ENCODE measurements at regions not wholly inside any gene's neighbourhood (a gene's known extent, or its start where the extent isn't known, plus 50 kb on each side); places are given as distances from the start of the nearest gene placed in this dataset.

- TF ChIP-seq ZNF398 (CRISPR knock-in tag; IDR thresholded peaks at IDR 0.05) (no peak), ZNF764 (CRISPR knock-in tag; IDR thresholded peaks at IDR 0.05; ENCODE audit: low read depth) (peak; percentile 91), COPS2 (conservative IDR thresholded peaks at IDR 0.05) (no peak), TRIM28 (IDR thresholded peaks at IDR 0.05) (no peak), PKNOX1 (IDR thresholded peaks at IDR 0.05) (peak; percentile 96), ATF1 (CRISPR knock-in tag; IDR thresholded peaks at IDR 0.05) (peak; percentile 83), ATF1 (tag; IDR thresholded peaks at IDR 0.05) (peak; percentile 98), DLX4 (CRISPR knock-in tag; IDR thresholded peaks at IDR 0.05) (peak; percentile 89), ZNF592 (IDR thresholded peaks at IDR 0.05) (no peak), HNRNPK (IDR thresholded peaks at IDR 0.05; ENCODE audit: low read depth, low read length, poor library complexity, severe bottlenecking) (no peak), ZBTB5 (IDR thresholded peaks at IDR 0.05) (no peak), POLR3A (IDR thresholded peaks at IDR 0.05; ENCODE audit: borderline replicate concordance, extremely low read depth, insufficient read depth, insufficient read length) (no peak), MBD1 (CRISPR knock-in tag; IDR thresholded peaks at IDR 0.05) (no peak), ZBTB12 (CRISPR knock-in tag; IDR thresholded peaks at IDR 0.05) (peak; percentile 88), POLR2AphosphoS2 (IDR thresholded peaks at IDR 0.05; ENCODE audit: low read length) (peak; percentile 100)
Measured at GRCh38 chr1:148334339-148335130, 148.6 kb downstream of the PPIAL4G start (continued).

Data from K562 (cell line).